IMR-90 (cell line): ENCODE measurements at regions not wholly inside any gene's neighbourhood (a gene's known extent, or its start where the extent isn't known, plus 50 kb on each side); places are given as distances from the start of the nearest gene placed in this dataset.

Experiments
- BHLHE40 ChIP-seq: fragments of 150-350 bp; IDR thresholded peaks from 2 replicates; pipeline ENCODE4 v1.6.1; 2016; ENCODE audit warnings: mild to moderate bottlenecking, low read depth, low read length
- CEBPB ChIP-seq: IDR thresholded peaks from 2 replicates; pipeline ENCODE4 v1.6.1; 2012; ENCODE audit warnings: low read depth, low read length, improper control_type of control experiment
- CTCF ChIP-seq: conservative IDR thresholded peaks from 2 replicates; pipeline ENCODE4 v1.5.1; 2012; ENCODE audit warnings: mild to moderate bottlenecking, low read depth, low read length, improper control_type of control experiment
- FOS ChIP-seq: fragments of 150-350 bp; IDR thresholded peaks from 2 replicates; pipeline ENCODE4 v1.6.1; 2016; ENCODE audit warnings: low read depth, low read length
- MAFK ChIP-seq: IDR thresholded peaks from 2 replicates; pipeline ENCODE4 v1.6.1; 2012; ENCODE audit warnings: low read depth, low read length, improper control_type of control experiment
- MAZ ChIP-seq: IDR thresholded peaks from 2 replicates; pipeline ENCODE4 v1.6.1; 2012; ENCODE audit warnings: low read depth, mild to moderate bottlenecking, low read length, improper control_type of control experiment, moderate library complexity, borderline replicate concordance
- NFE2L2 ChIP-seq: fragments of 150-350 bp; IDR thresholded peaks from 2 replicates; pipeline ENCODE4 v1.6.1; 2016; ENCODE audit warnings: low read depth, mild to moderate bottlenecking, low read length
- POLR2A ChIP-seq: IDR thresholded peaks from 2 replicates; pipeline ENCODE4 v1.6.1; 2012; ENCODE audit warnings: mild to moderate bottlenecking, low read depth, low read length
- RAD21 ChIP-seq: IDR thresholded peaks from 2 replicates; pipeline ENCODE4 v1.6.1; 2012; ENCODE audit warnings: low read length, improper control_type of control experiment
- RCOR1 ChIP-seq: IDR thresholded peaks from 2 replicates; pipeline ENCODE4 v1.6.1; 2012; ENCODE audit warnings: mild to moderate bottlenecking, low read length, improper control_type of control experiment; ENCODE audit not compliant: insufficient replicate concordance
- RFX5 ChIP-seq: IDR thresholded peaks from 2 replicates; pipeline ENCODE4 v1.8.0; 2012; ENCODE audit warnings: low read depth, mild to moderate bottlenecking, low read length, moderate library complexity
- SMC3 ChIP-seq: fragments of 150-350 bp; IDR thresholded peaks from 2 replicates; pipeline ENCODE4 v1.6.1; 2016; ENCODE audit warnings: low read depth, mild to moderate bottlenecking, antibody characterized with exemption, low read length, moderate library complexity
- USF2 ChIP-seq: fragments of 150-350 bp; IDR thresholded peaks from 2 replicates; pipeline ENCODE4 v1.6.1; 2017; ENCODE audit warnings: mild to moderate bottlenecking, antibody characterized with exemption, low read length, low read depth
- TF ChIP-seq, protein P1 (sequence below): fragments of 150-350 bp; IDR thresholded peaks from 2 replicates; pipeline ENCODE4 v1.6.1; 2016; ENCODE audit warnings: low read depth, mild to moderate bottlenecking, low read length, moderate library complexity, borderline replicate concordance

DNA sequence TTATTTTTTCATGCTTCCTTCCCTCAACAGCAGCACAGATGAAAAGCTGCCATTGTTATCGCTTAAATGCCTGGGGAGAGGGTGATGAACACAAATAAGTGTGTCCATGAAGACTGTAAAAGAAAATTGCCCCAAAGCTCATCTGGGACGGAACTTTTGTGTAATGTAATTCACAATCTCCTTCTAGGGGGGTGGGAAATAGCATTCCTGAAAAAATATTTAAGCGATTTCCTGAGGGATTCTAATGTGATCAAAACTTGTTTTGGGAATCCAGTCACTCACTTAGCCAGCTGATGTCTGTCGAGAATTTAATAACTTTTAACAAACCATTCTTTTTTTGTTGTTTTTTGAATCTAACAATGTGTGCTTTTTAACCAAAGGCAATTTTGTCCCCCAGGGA lies 427.9 kb downstream of the PLCL1 start:
- TF ChIP-seq CTCF (no peak), POLR2A (no peak), CEBPB (no peak), RAD21 (no peak), MAZ (no peak), SMC3 (no peak), RCOR1 (no peak), USF2 (no peak), NFE2L2 (no peak), RFX5 (no peak), BHLHE40 (no peak), FOS (no peak), MAFK (no peak)
- TF ChIP-seq, protein P1, sequence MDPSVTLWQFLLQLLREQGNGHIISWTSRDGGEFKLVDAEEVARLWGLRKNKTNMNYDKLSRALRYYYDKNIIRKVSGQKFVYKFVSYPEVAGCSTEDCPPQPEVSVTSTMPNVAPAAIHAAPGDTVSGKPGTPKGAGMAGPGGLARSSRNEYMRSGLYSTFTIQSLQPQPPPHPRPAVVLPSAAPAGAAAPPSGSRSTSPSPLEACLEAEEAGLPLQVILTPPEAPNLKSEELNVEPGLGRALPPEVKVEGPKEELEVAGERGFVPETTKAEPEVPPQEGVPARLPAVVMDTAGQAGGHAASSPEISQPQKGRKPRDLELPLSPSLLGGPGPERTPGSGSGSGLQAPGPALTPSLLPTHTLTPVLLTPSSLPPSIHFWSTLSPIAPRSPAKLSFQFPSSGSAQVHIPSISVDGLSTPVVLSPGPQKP = no peak
